CD4-positive, alpha-beta T cell (primary cell): ENCODE measurements at regions not wholly inside any gene's neighbourhood (a gene's known extent, or its start where the extent isn't known, plus 50 kb on each side); places are given as distances from the start of the nearest gene placed in this dataset.
"Not testable (repeated sequence)": the region's sequence is repeated elsewhere in the genome, so short reads cannot be mapped to it uniquely, and the experiment has no call there.

ENCODE experiments used
- ATAC-seq: fragments of 200-7000 bp; cut with Tn5 transposase; one replicate; pipeline ENCODE4 v1.10.0; 2022; ENCODE audit warnings: mild to moderate bottlenecking; ENCODE audit not compliant: poor library complexity
- CTCF ChIA-PET: fragments of 350-600 bp; sonication (Branson Sonifier 250); formaldehyde crosslinking; loops from one replicate; lab custom pipeline; 2021; ENCODE audit warnings: antibody characterized with exemption, inconsistent platforms; lab: Charles Lee
- POLR2A ChIA-PET: fragments of 350-600 bp; sonication (Branson Sonifier 250); formaldehyde crosslinking; loops from one replicate; lab custom pipeline; 2021; ENCODE audit warnings: antibody characterized with exemption, inconsistent platforms; lab: Charles Lee
- DNase-seq, 14 experiments: peaks; one replicate each; pipeline ENCODE4 v3.0.0-alpha.2; 2013 to 2020; ENCODE audit warnings: mixed read lengths in 2 of 14
- H3K27ac ChIP-seq, 2 donors: one replicate each; pipeline versions ENCODE4 v1.5.1 to v1.7.0; 2013; ENCODE audit warnings: low read length in 2 of 2, low read depth in 1 of 2, mild to moderate bottlenecking in 1 of 2
- H3K27me3 ChIP-seq, 2 experiments: 1 replicate in 1 of 2; 2 replicates in 1 of 2; pipeline versions ENCODE4 v1.6.1 to v1.7.0; 2013; ENCODE audit warnings: low read length in 2 of 2, control low read depth in 1 of 2, mild to moderate bottlenecking in 1 of 2, moderate library complexity in 1 of 2; ENCODE audit not compliant: insufficient read depth in 2 of 2, control insufficient read depth in 1 of 2
- H3K36me3 ChIP-seq: one replicate; pipeline ENCODE4 v1.6.1; 2013; ENCODE audit warnings: low read length, control low read depth; ENCODE audit not compliant: insufficient read depth
- H3K4me1 ChIP-seq: one replicate; pipeline ENCODE4 v1.6.1; 2013; ENCODE audit warnings: low read length, control low read depth; ENCODE audit not compliant: insufficient read depth
- H3K4me3 ChIP-seq: one replicate; pipeline ENCODE4 v1.5.1; 2013; ENCODE audit warnings: mild to moderate bottlenecking, low read length, moderate library complexity
- H3K9me3 ChIP-seq, 2 experiments: 1 replicate in 1 of 2; 2 replicates in 1 of 2; pipeline versions ENCODE4 v1.6.1 to v1.7.0; 2013; ENCODE audit warnings: low read length in 2 of 2, mild to moderate bottlenecking in 2 of 2, control low read depth in 1 of 2, moderate library complexity in 1 of 2; ENCODE audit not compliant: control insufficient read depth in 1 of 2, insufficient read depth in 1 of 2
- H3K27ac Mint-ChIP-seq: one replicate; pipeline ENCODE4 v1.8.0; 2020; ENCODE audit warnings: mixed read lengths
- H3K27me3 Mint-ChIP-seq: one replicate; pipeline ENCODE4 v1.8.0; 2021; ENCODE audit warnings: mixed read lengths
- H3K36me3 Mint-ChIP-seq: one replicate; pipeline ENCODE4 v1.8.0; 2021; ENCODE audit warnings: low read depth, mixed read lengths
- H3K4me1 Mint-ChIP-seq: one replicate; pipeline ENCODE4 v1.8.0; 2021; ENCODE audit warnings: low read depth, mixed read lengths
- H3K4me3 Mint-ChIP-seq: one replicate; pipeline ENCODE4 v1.8.0; 2020; ENCODE audit warnings: mild to moderate bottlenecking, mixed read lengths
- H3K9me3 Mint-ChIP-seq: one replicate; pipeline ENCODE4 v1.8.0; 2020; ENCODE audit warnings: mixed read lengths
- intact Hi-C, 2 experiments: fragments of 100-400 bp; cut with DNase I in 1 of 2; cut with micrococcal nuclease in 1 of 2; formaldehyde crosslinking; loops; one replicate each; pipeline versions ENCODE4 v1.15.1 to v1.9.0; 2023 to 2025; cut with DNase I, micrococcal nuclease
- TF ChIP-seq, protein P1 (sequence below): fragments of 200-600 bp; IDR thresholded peaks from one replicate; pipeline ENCODE4 v1.8.0; 2022; ENCODE audit warnings: antibody characterized with exemption, mild to moderate bottlenecking

GRCh38 chr13:83117046-83117445, 765.2 kb downstream of the SLITRK1 start:
- ChIA-PET POLR2A (no interaction called here), CTCF (no interaction called here)
- no peak overlapping the region for H3K4me3 ChIP-seq
- no peaks in the 10 kb centered on the region for H3K4me1 ChIP-seq
- ATAC-seq (no peak), DNase-seq (no peak)
- peaks cover 2% of the 10 kb centered on the region for H3K9me3 Mint-ChIP-seq
- H3K27ac ChIP-seq: no peak overlapping the region
- H3K27ac Mint-ChIP-seq: no peak overlapping the region
- no peaks in the 10 kb centered on the region for H3K36me3 ChIP-seq
- no peaks in the 10 kb centered on the region for H3K4me1 Mint-ChIP-seq
- intact Hi-C loops: no loop called here
- no peak overlapping the region for H3K4me3 Mint-ChIP-seq
- H3K27me3 ChIP-seq: no peaks in the 10 kb centered on the region
- H3K9me3 ChIP-seq: no peaks in the 10 kb centered on the region
- TF ChIP-seq, protein P1, sequence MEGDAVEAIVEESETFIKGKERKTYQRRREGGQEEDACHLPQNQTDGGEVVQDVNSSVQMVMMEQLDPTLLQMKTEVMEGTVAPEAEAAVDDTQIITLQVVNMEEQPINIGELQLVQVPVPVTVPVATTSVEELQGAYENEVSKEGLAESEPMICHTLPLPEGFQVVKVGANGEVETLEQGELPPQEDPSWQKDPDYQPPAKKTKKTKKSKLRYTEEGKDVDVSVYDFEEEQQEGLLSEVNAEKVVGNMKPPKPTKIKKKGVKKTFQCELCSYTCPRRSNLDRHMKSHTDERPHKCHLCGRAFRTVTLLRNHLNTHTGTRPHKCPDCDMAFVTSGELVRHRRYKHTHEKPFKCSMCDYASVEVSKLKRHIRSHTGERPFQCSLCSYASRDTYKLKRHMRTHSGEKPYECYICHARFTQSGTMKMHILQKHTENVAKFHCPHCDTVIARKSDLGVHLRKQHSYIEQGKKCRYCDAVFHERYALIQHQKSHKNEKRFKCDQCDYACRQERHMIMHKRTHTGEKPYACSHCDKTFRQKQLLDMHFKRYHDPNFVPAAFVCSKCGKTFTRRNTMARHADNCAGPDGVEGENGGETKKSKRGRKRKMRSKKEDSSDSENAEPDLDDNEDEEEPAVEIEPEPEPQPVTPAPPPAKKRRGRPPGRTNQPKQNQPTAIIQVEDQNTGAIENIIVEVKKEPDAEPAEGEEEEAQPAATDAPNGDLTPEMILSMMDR: no peak
- H3K27me3 Mint-ChIP-seq: no peaks in the 10 kb centered on the region
- no peaks in the 10 kb centered on the region for H3K36me3 Mint-ChIP-seq

DNA sequence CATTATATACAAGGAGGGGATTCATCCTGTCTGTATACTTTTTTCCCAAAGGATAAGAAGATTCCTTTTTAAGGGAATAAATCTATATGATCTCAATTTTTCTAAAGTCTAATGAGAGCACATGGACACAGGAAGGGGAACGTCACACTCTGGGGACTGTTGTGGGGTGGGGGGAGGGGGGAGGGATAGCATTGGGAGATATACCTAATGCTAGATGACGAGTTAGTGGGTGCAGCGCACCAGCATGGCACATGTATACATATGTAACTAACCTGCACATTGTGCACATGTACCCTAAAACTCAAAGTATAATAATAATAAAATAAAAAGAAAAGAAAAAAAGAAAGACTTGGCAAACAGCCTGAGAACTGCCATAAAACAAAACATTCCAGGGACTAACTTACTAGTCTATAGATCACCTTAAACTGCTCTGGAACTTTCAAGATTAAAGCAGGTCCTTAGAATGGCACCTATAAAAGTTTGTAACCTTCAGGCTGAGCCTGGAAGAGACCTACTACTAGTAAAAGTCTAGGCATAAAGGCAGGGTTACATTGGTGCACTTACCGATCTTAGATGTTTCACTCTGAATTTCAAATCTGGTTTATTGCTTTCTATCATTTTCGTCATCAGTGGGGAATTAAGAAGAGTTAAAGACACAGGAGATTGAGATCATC, 780.6 kb downstream of the SLITRK1 start:
- CTCF ChIA-PET, DNase-seq, H3K9me3 ChIP-seq, H3K4me3 Mint-ChIP-seq, H3K9me3 Mint-ChIP-seq, H3K27ac Mint-ChIP-seq, H3K4me1 Mint-ChIP-seq, H3K4me1 ChIP-seq, H3K36me3 Mint-ChIP-seq, H3K4me3 ChIP-seq, H3K27me3 ChIP-seq, H3K27ac ChIP-seq, POLR2A ChIA-PET, ATAC-seq, H3K36me3 ChIP-seq, H3K27me3 Mint-ChIP-seq, intact Hi-C loops: not testable (repeated sequence)

DNA sequence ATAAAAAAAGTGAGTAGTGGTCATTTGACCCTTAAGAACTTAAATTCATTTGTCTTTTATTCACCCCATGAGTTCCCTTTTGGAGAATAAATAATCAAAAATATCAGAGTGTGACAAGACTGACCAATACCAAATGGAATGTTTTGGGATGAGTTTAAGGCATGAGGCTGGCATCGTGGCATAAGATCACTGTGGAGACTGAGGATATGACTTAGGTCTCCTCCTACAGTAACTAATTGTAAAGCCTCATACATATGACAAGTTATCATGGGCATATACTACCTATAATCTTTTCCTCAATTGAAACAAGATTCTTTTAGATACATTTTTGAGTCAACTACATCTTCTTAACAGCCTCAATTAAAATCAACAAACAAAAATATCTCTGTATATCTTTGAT, 782.0 kb downstream of the SLITRK1 start:
- no peaks in the 10 kb centered on the region for H3K9me3 ChIP-seq
- H3K27ac Mint-ChIP-seq: no peak overlapping the region
- CTCF ChIA-PET: no interaction called here
- H3K36me3 ChIP-seq: no peaks in the 10 kb centered on the region
- intact Hi-C loops: no loop called here
- H3K27ac ChIP-seq: no peak overlapping the region
- H3K4me3 Mint-ChIP-seq: no peak overlapping the region
- no peak for DNase-seq
- no peaks in the 10 kb centered on the region for H3K4me1 ChIP-seq
- H3K9me3 Mint-ChIP-seq: peaks cover 12% of the 10 kb centered on the region
- ATAC-seq: no peak
- TF ChIP-seq, protein P1: no peak
- no peaks in the 10 kb centered on the region for H3K4me1 Mint-ChIP-seq
- H3K4me3 ChIP-seq: no peak overlapping the region
- no peaks in the 10 kb centered on the region for H3K27me3 Mint-ChIP-seq
- POLR2A ChIA-PET: no interaction called here
- no peaks in the 10 kb centered on the region for H3K27me3 ChIP-seq
- H3K36me3 Mint-ChIP-seq: no peaks in the 10 kb centered on the region

DNA sequence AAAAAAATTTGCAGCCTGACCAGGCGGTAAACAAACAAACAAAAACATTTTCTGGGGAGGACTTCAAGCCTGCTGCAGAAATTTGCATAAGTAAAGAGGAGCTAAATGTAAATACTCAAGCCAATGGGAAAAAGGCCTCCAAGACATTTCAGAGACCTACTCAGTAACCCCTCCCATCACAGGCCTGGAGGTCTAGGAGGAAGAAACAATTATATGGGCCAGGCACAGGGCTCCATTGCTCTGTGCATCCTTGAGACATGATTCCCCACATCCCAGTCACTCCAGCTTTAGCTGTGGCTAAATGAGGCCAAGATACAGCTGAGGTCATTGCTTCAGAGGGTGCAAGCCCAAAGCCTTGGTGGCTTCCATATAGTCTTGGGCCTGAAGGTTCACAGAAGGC, 793.4 kb downstream of the SLITRK1 start:
- ChIA-PET CTCF (no interaction called here), POLR2A (no interaction called here)
- ATAC-seq: no peak
- Mint-ChIP-seq H3K36me3 (no peaks in the 10 kb centered on the region), H3K9me3 (peaks cover 8% of the 10 kb centered on the region), H3K4me1 (no peaks in the 10 kb centered on the region), H3K27me3 (no peaks in the 10 kb centered on the region), H3K4me3 (no peak overlapping the region), H3K27ac (no peak overlapping the region)
- Histone ChIP-seq H3K36me3 (no peaks in the 10 kb centered on the region), H3K9me3 (peaks cover 0 to 8% of the 10 kb centered on the region in 2 experiments), H3K27me3 (no peaks in the 10 kb centered on the region), H3K27ac (no peak overlapping the region), H3K4me3 (no peak overlapping the region), H3K4me1 (no peaks in the 10 kb centered on the region)
- TF ChIP-seq, protein P1: no peak
- no peak for DNase-seq
- intact Hi-C loops: no loop called here
